ENCODE measurements at regions not wholly inside any gene's neighbourhood (a gene's known extent, or its start where the extent isn't known, plus 50 kb on each side); places are given as distances from the start of the nearest gene placed in this dataset.
"Not testable (repeated sequence)": the region's sequence is repeated elsewhere in the genome, so short reads cannot be mapped to it uniquely, and the experiment has no call there.

DNA sequence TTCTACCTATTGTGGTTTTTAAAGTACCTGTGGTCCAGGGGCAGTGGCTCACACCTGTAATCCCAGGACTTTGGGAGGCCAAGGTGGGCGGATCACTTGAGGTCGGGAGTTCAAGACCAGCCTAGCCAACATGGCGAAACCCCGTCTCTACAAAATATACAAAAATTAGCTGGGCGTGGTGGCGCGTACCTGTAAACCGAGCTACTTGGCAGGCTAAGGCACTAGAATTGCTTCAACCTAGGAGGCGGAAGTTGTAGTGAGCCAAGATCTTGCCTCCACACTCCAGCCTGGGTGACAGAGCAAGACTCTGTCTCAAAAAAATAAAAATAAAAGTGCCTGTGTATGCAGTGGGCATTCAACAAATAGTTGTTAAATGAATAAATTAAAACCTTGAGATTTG is 67.0 kb upstream of the GOLGA8O start:
- TF ChIP-seq POLR2A (IDR thresholded peaks at IDR 0.05; ENCODE audit: low read depth, low read length); POLR2AphosphoS5 (IDR thresholded peaks at IDR 0.05; ENCODE audit: insufficient read depth, low read depth, low read length): not testable (repeated sequence)
- TF ChIP-seq, protein P1, sequence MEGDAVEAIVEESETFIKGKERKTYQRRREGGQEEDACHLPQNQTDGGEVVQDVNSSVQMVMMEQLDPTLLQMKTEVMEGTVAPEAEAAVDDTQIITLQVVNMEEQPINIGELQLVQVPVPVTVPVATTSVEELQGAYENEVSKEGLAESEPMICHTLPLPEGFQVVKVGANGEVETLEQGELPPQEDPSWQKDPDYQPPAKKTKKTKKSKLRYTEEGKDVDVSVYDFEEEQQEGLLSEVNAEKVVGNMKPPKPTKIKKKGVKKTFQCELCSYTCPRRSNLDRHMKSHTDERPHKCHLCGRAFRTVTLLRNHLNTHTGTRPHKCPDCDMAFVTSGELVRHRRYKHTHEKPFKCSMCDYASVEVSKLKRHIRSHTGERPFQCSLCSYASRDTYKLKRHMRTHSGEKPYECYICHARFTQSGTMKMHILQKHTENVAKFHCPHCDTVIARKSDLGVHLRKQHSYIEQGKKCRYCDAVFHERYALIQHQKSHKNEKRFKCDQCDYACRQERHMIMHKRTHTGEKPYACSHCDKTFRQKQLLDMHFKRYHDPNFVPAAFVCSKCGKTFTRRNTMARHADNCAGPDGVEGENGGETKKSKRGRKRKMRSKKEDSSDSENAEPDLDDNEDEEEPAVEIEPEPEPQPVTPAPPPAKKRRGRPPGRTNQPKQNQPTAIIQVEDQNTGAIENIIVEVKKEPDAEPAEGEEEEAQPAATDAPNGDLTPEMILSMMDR (IDR thresholded peaks at IDR 0.05; ENCODE audit: extremely low read depth in 1 of 2, insufficient read depth in 1 of 2, low read depth in 1 of 2, low read length in 2 of 2) = not testable (repeated sequence)

Measured in endothelial cell of umbilical vein (primary cell).